ENCODE measurements at regions not wholly inside any gene's neighbourhood (a gene's known extent, or its start where the extent isn't known, plus 50 kb on each side); places are given as distances from the start of the nearest gene placed in this dataset.

- TF ChIP-seq POLR2A (IDR thresholded peaks at IDR 0.05; ENCODE audit: low read depth, low read length) (no peak), CTCF (IDR thresholded peaks at IDR 0.05; ENCODE audit: extremely low read depth in 1 of 2, insufficient read depth in 1 of 2, low read depth in 1 of 2, low read length in 2 of 2) (no peak), GATA2 (IDR thresholded peaks at IDR 0.05; ENCODE audit: insufficient read depth, insufficient read length, low read depth, low read length) (no peak), FOS (IDR thresholded peaks at IDR 0.05; ENCODE audit: borderline replicate concordance, insufficient read depth, low read length) (no peak), EZH2 (IDR thresholded peaks at IDR 0.05; ENCODE audit: borderline replicate concordance, low read depth, low read length, severe bottlenecking) (no peak), MAX (IDR thresholded peaks at IDR 0.05; ENCODE audit: insufficient read depth, insufficient read length) (no peak)
Measured at GRCh38 chr2:177331466-177331997, 61.0 kb upstream of the AGPS start.

All from endothelial cell of umbilical vein (primary cell).